Fibroblast of the aortic adventitia (primary cell): ENCODE measurements at regions not wholly inside any gene's neighbourhood (a gene's known extent, or its start where the extent isn't known, plus 50 kb on each side); places are given as distances from the start of the nearest gene placed in this dataset.

Source experiments
- DNase-seq: peaks from one replicate; pipeline ENCODE4 v3.0.0-alpha.2; 2010; ENCODE audit warnings: low read depth
- H3K4me3 ChIP-seq: 2 replicates; pipeline ENCODE4 v1.5.1; 2011; ENCODE audit warnings: low read depth, mild to moderate bottlenecking, control low read depth, low read length, moderate library complexity
- CTCF ChIP-seq: IDR thresholded peaks from 2 replicates; pipeline ENCODE4 v1.5.1; 2011; ENCODE audit warnings: mild to moderate bottlenecking, low read length, control low read depth, inconsistent platforms; ENCODE audit not compliant: insufficient read depth

GRCh38 chr5:60338846-60339245, 361.1 kb downstream of the DEPDC1B start:
- TF ChIP-seq CTCF, result no peak
- H3K4me3 ChIP-seq, result no peak overlapping the region
- DNase-seq, result no peak

- DNase-seq, result no peak
- TF ChIP-seq CTCF, result no peak
- no peak overlapping the region for H3K4me3 ChIP-seq
These were observed 363.5 kb downstream of the DEPDC1B start for GRCh38 chr5:60336491-60336890.

GRCh38 chr5:60335913-60336312, 364.1 kb downstream of the DEPDC1B start:
- DNase-seq, result no peak
- no peak overlapping the region for H3K4me3 ChIP-seq
- no peak for TF ChIP-seq CTCF

GRCh38 chr5:60334281-60334713, 365.7 kb downstream of the DEPDC1B start:
- H3K4me3 ChIP-seq, result no peak overlapping the region
- peak; percentile 66 for DNase-seq
- TF ChIP-seq CTCF, result no peak

- no peak overlapping the region for H3K4me3 ChIP-seq
- TF ChIP-seq CTCF, result no peak
- DNase-seq, result no peak
These were observed 366.9 kb downstream of the DEPDC1B start for GRCh38 chr5:60333005-60333571.

- no peak for TF ChIP-seq CTCF
- DNase-seq, result peak; percentile 30
- H3K4me3 ChIP-seq, result no peak overlapping the region
These were observed 367.5 kb downstream of the DEPDC1B start for GRCh38 chr5:60332244-60333004.

GRCh38 chr5:60330236-60330635, 369.7 kb downstream of the DEPDC1B start:
- no peak for TF ChIP-seq CTCF
- H3K4me3 ChIP-seq, result no peak overlapping the region
- no peak for DNase-seq
